22Rv1 (cell line): ENCODE measurements at regions not wholly inside any gene's neighbourhood (a gene's known extent, or its start where the extent isn't known, plus 50 kb on each side); places are given as distances from the start of the nearest gene placed in this dataset.

Source experiments
- ZFX ChIP-seq: fragments of 450-650 bp; IDR thresholded peaks from 2 replicates; pipeline ENCODE4 v1.6.1; 2017; ENCODE audit warnings: antibody characterized with exemption, borderline replicate concordance
- TF ChIP-seq, protein P1 (sequence below): fragments of 450-650 bp; IDR thresholded peaks from 2 replicates; pipeline ENCODE4 v1.5.1; 2017; ENCODE audit warnings: mild to moderate bottlenecking

DNA sequence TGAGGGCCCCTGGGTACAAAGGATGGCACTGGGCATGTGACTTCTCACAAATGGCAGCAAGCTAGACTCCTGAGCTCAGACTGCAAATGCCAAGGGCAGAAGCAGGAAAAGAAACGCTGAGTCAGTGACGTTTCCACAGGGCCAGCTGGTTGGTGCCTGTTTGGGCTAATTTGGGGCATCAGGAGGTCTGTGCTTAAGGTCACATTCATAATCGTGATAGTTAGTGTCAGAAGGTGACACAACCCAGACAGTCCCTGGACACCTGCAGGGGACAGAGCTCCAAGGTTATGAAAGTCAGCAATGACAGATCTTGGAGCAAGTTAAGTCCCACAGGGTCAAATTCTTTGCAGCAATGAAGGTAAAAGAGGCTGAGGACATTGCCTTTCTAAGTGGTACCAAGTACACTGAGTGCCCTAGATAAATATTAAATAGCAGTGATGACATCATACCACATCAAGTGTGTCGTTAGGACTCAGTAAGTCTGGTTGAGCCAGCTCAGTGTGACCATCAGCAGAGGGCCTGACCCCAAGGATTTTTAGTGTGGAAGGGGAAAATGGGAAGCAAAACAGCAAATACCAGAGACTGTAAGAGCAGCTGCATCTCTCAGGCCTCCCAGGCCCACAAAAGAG is 556.9 kb upstream of the CFAP20DC start:
- TF ChIP-seq, protein P1, sequence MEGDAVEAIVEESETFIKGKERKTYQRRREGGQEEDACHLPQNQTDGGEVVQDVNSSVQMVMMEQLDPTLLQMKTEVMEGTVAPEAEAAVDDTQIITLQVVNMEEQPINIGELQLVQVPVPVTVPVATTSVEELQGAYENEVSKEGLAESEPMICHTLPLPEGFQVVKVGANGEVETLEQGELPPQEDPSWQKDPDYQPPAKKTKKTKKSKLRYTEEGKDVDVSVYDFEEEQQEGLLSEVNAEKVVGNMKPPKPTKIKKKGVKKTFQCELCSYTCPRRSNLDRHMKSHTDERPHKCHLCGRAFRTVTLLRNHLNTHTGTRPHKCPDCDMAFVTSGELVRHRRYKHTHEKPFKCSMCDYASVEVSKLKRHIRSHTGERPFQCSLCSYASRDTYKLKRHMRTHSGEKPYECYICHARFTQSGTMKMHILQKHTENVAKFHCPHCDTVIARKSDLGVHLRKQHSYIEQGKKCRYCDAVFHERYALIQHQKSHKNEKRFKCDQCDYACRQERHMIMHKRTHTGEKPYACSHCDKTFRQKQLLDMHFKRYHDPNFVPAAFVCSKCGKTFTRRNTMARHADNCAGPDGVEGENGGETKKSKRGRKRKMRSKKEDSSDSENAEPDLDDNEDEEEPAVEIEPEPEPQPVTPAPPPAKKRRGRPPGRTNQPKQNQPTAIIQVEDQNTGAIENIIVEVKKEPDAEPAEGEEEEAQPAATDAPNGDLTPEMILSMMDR: no peak
- no peak for TF ChIP-seq ZFX
